Osteoblast (primary cell): ENCODE measurements at regions not wholly inside any gene's neighbourhood (a gene's known extent, or its start where the extent isn't known, plus 50 kb on each side); places are given as distances from the start of the nearest gene placed in this dataset.
A peak's percentile ranks its signal among the peaks of the same experiment; 100 is the strongest.

Experiments
- DNase-seq: peaks from one replicate; pipeline ENCODE4 v3.0.0; 2011; ENCODE audit warnings: low spot score, mixed read lengths; ENCODE audit not compliant: insufficient read length; ENCODE audit errors: missing footprints
- H2AFZ ChIP-seq: 2 replicates; pipeline ENCODE4 v1.6.0; 2011; ENCODE audit warnings: mild to moderate bottlenecking, low read length
- H3K27ac ChIP-seq: 2 replicates; pipeline ENCODE4 v1.5.1; 2011; ENCODE audit warnings: mild to moderate bottlenecking, low read depth, low read length, moderate library complexity
- H3K27me3 ChIP-seq: 2 replicates; pipeline ENCODE4 v1.6.0; 2012; ENCODE audit warnings: mild to moderate bottlenecking, control low read depth, inconsistent platforms, low read length, moderate library complexity; ENCODE audit not compliant: insufficient read depth
- H3K36me3 ChIP-seq: 2 replicates; pipeline ENCODE4 v1.5.1; 2011; ENCODE audit warnings: mild to moderate bottlenecking, low read length, control low read depth, moderate library complexity; ENCODE audit not compliant: insufficient read depth
- H3K4me1 ChIP-seq: 2 replicates; pipeline ENCODE4 v1.5.1; 2011; ENCODE audit warnings: mild to moderate bottlenecking, low read length, control low read depth, moderate library complexity; ENCODE audit not compliant: insufficient read depth
- H3K4me2 ChIP-seq: 2 replicates; pipeline ENCODE4 v1.6.0; 2011; ENCODE audit warnings: mild to moderate bottlenecking, low read length; ENCODE audit not compliant: insufficient read depth
- H3K4me3 ChIP-seq: fragments of 200-600 bp; sonication (generic); 3 replicates; pipeline ENCODE4 v1.5.1; 2012; ENCODE audit warnings: mild to moderate bottlenecking, low read length, inconsistent platforms; ENCODE audit not compliant: insufficient read depth
- H3K79me2 ChIP-seq: 2 replicates; pipeline ENCODE4 v1.6.0; 2012; ENCODE audit warnings: mild to moderate bottlenecking, low read length, control low read depth, inconsistent platforms; ENCODE audit not compliant: insufficient read depth
- H3K9me3 ChIP-seq: 2 replicates; pipeline ENCODE4 v1.5.1; 2011; ENCODE audit warnings: low read depth, low read length, control low read depth
- H4K20me1 ChIP-seq: 2 replicates; pipeline ENCODE4 v1.6.0; 2012; ENCODE audit warnings: mild to moderate bottlenecking, low read length, control low read depth; ENCODE audit not compliant: insufficient read depth
- TF ChIP-seq, protein P1 (sequence below): IDR thresholded peaks from 2 replicates; pipeline ENCODE4 v1.5.1; 2011; ENCODE audit warnings: mild to moderate bottlenecking, low read depth, low read length, moderate library complexity; ENCODE audit errors: extremely low read depth

DNA sequence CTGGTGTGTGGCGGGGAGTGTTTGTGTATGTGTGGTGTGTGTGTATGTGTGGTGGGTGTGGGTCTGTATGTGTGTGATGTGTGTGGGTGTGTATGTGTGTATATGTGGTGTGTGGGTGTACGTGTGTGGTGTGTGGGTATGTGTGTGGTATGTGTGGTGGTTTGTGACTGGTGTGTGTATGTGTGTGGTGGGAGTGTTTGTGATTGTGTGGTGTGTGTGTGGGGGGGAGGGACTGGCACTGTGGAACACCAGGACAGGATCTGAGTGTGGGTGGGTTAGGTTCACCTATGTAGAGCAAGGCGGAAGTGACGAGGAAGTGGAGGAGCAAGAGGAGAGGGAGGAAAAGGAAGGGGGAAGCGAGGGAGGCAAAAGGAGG, 510.8 kb downstream of the SHQ1 start:
- Histone ChIP-seq H3K9me3 (peaks cover 3% of the 10 kb centered on the region), H3K4me1 (peaks cover 12% of the 10 kb centered on the region)
- DNase-seq, result no peak

GRCh38 chr3:72336821-72337479, 511.3 kb downstream of the SHQ1 start:
- Histone ChIP-seq H3K4me2 (peak overlapping the region; percentile 60), H3K27me3 (peaks cover 12% of the 10 kb centered on the region), H3K4me1 (peaks cover 12% of the 10 kb centered on the region), H3K4me3 (peak overlapping the region; percentile 6), H2AFZ (no peak overlapping the region), H4K20me1 (no peaks in the 10 kb centered on the region), H3K79me2 (no peaks in the 10 kb centered on the region), H3K36me3 (no peaks in the 10 kb centered on the region), H3K9me3 (peaks cover 3% of the 10 kb centered on the region), H3K27ac (no peak overlapping the region)
- DNase-seq, result no peak
- TF ChIP-seq, protein P1, sequence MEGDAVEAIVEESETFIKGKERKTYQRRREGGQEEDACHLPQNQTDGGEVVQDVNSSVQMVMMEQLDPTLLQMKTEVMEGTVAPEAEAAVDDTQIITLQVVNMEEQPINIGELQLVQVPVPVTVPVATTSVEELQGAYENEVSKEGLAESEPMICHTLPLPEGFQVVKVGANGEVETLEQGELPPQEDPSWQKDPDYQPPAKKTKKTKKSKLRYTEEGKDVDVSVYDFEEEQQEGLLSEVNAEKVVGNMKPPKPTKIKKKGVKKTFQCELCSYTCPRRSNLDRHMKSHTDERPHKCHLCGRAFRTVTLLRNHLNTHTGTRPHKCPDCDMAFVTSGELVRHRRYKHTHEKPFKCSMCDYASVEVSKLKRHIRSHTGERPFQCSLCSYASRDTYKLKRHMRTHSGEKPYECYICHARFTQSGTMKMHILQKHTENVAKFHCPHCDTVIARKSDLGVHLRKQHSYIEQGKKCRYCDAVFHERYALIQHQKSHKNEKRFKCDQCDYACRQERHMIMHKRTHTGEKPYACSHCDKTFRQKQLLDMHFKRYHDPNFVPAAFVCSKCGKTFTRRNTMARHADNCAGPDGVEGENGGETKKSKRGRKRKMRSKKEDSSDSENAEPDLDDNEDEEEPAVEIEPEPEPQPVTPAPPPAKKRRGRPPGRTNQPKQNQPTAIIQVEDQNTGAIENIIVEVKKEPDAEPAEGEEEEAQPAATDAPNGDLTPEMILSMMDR, result no peak

More for the DNA sequence above, 510.8 kb downstream of the SHQ1 start:
- Histone ChIP-seq H3K36me3 (no peaks in the 10 kb centered on the region), H3K4me2 (no peak overlapping the region), H2AFZ (no peak overlapping the region), H4K20me1 (no peaks in the 10 kb centered on the region), H3K4me3 (no peak overlapping the region), H3K79me2 (no peaks in the 10 kb centered on the region), H3K27ac (no peak overlapping the region), H3K27me3 (peaks cover 7% of the 10 kb centered on the region)
- TF ChIP-seq, protein P1, result no peak

DNA sequence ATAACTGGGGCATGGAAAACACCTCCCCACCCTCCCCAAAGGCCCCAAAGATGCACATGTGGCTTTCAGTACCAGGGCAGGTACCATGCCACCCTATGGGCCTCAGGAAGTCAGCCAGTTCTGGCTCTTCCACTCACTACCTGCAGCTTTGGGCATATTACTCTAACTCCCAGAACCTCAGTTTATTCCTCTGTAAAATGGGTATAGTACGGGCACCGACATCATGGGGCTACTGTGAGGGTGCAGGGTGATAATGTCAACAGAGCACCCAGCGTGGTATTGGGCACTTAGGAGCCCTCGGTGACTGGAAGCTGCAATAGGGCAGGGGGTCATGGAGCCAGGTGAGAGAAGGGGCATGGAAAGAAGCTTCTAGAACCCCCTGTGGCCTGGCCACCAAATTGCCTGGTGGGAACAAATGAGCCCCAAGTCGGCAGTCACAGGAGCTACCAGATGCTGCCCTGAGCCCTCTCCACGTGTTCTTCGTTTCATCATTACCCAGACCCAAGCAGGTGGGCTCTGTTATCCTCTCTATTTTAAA, 512.1 kb downstream of the SHQ1 start:
- DNase-seq, result no peak
- Histone ChIP-seq H3K36me3 (no peaks in the 10 kb centered on the region), H3K4me2 (no peak overlapping the region), H3K4me3 (no peak overlapping the region), H3K9me3 (peaks cover 3% of the 10 kb centered on the region), H3K79me2 (no peaks in the 10 kb centered on the region), H3K4me1 (peaks cover 12% of the 10 kb centered on the region), H3K27ac (no peak overlapping the region), H2AFZ (no peak overlapping the region), H4K20me1 (no peaks in the 10 kb centered on the region), H3K27me3 (peaks cover 20% of the 10 kb centered on the region)
- TF ChIP-seq, protein P1, result no peak

DNA sequence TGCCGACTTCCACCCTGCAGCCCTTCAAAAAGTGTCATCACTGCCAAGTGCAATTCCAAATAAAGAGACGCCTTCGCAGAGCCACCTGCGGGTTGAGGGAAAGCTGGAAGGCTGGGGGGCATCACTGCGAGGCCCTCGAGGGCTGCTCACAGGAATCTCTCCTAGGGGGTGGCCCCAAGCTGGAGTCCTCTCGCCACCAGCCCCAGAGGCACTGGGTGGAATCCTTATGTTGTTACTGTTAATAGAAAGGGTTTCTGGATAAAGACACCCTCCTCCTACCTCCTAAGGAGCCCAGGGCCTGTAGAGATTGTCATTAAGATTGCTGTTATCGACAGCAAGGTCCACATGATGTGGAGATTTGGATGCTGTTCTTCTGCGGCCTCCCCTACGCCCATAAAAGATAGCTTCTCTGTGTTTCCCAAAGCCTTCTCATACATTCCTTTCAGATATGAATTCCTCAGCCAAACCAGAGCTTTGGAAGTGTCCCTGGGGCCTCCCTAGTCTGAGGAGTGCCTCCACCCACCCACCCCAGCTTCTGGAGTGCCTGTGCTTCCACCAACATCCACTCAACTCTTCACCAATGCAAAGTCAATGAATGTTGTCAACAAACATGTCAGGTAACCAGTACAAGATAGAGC, 512.7 kb downstream of the SHQ1 start:
- TF ChIP-seq, protein P1, result no peak
- Histone ChIP-seq H3K4me3 (no peak overlapping the region), H4K20me1 (no peaks in the 10 kb centered on the region), H3K4me2 (no peak overlapping the region), H3K4me1 (peaks cover 12% of the 10 kb centered on the region), H3K27me3 (peaks cover 21% of the 10 kb centered on the region), H3K36me3 (no peaks in the 10 kb centered on the region), H2AFZ (no peak overlapping the region), H3K79me2 (no peaks in the 10 kb centered on the region), H3K27ac (no peak overlapping the region), H3K9me3 (peaks cover 3% of the 10 kb centered on the region)
- DNase-seq, result no peak
